ENCODE measurements at regions not wholly inside any gene's neighbourhood (a gene's known extent, or its start where the extent isn't known, plus 50 kb on each side); places are given as distances from the start of the nearest gene placed in this dataset.

- no peak for TF ChIP-seq CTCF (IDR thresholded peaks at IDR 0.05)
- no peak for TF ChIP-seq POLR2A (IDR thresholded peaks at IDR 0.05)
Observed at GRCh38 chr9:119451426-119451825, 82.2 kb upstream of the BRINP1 start.
